Endodermal cell (in vitro differentiated cells): ENCODE measurements at regions not wholly inside any gene's neighbourhood (a gene's known extent, or its start where the extent isn't known, plus 50 kb on each side); places are given as distances from the start of the nearest gene placed in this dataset.

Experiments used
- DNase-seq: peaks from one replicate; pipeline ENCODE4 v3.0.0-alpha.2; 2017
- H3K27ac ChIP-seq: 2 replicates; pipeline ENCODE4 v1.5.1; 2013; ENCODE audit warnings: mild to moderate bottlenecking, low read depth, low read length, moderate library complexity
- H3K27me3 ChIP-seq: 2 replicates; pipeline ENCODE4 v1.6.1; 2013; ENCODE audit warnings: mild to moderate bottlenecking, low read length, moderate library complexity; ENCODE audit not compliant: insufficient read depth, control insufficient read depth, poor library complexity, severe bottlenecking
- H3K36me3 ChIP-seq: 2 replicates; pipeline ENCODE4 v1.7.0; 2013; ENCODE audit warnings: mild to moderate bottlenecking, low read length, moderate library complexity; ENCODE audit not compliant: control insufficient read depth, insufficient read depth
- H3K4me1 ChIP-seq: one replicate; pipeline ENCODE4 v1.7.0; 2013; ENCODE audit warnings: low read length; ENCODE audit not compliant: control insufficient read depth, insufficient read depth
- H3K4me3 ChIP-seq: 2 replicates; pipeline ENCODE4 v1.5.1; 2013; ENCODE audit warnings: mild to moderate bottlenecking, low read length, moderate library complexity
- H3K9ac ChIP-seq: 2 replicates; pipeline ENCODE4 v1.6.1; 2013; ENCODE audit warnings: mild to moderate bottlenecking, low read length, moderate library complexity; ENCODE audit not compliant: poor library complexity, severe bottlenecking; ENCODE audit errors: extremely low read depth
- H3K9me3 ChIP-seq: 2 replicates; pipeline ENCODE4 v1.6.1; 2013; ENCODE audit warnings: mild to moderate bottlenecking, low read length, moderate library complexity; ENCODE audit not compliant: control insufficient read depth
- H3K27ac Mint-ChIP-seq: 2 replicates; pipeline ENCODE4 v1.8.0; 2020; ENCODE audit warnings: mixed read lengths
- H3K27me3 Mint-ChIP-seq: 2 replicates; pipeline ENCODE4 v1.8.0; 2021; ENCODE audit warnings: mild to moderate bottlenecking, mixed read lengths; ENCODE audit not compliant: insufficient read depth
- H3K36me3 Mint-ChIP-seq: 2 replicates; pipeline ENCODE4 v1.8.0; 2020; ENCODE audit warnings: low read depth, mixed read lengths
- H3K4me1 Mint-ChIP-seq: 2 replicates; pipeline ENCODE4 v1.8.0; 2020; ENCODE audit warnings: mixed read lengths
- H3K4me3 Mint-ChIP-seq: 2 replicates; pipeline ENCODE4 v1.8.0; 2020; ENCODE audit warnings: mild to moderate bottlenecking, moderate library complexity, mixed read lengths
- H3K9me3 Mint-ChIP-seq: 2 replicates; pipeline ENCODE4 v1.8.0; 2020; ENCODE audit warnings: mild to moderate bottlenecking, mixed read lengths
- WGBS, 2 experiments: methylation state at CpG; one replicate each; pipeline versions ENCODE4 v1.1.5 to v1.1.7; 2013; ENCODE audit warnings: missing lambda C conversion rate in 2 of 2, mixed read lengths in 1 of 2; ENCODE audit not compliant: insufficient coverage in 1 of 2, insufficient read length in 1 of 2; 5-methylcytosine and 5-hydroxymethylcytosine counted together
- TF ChIP-seq, protein P1 (sequence below): fragments of 200-600 bp; sonication (generic); conservative IDR thresholded peaks from 2 replicates; pipeline ENCODE4 v1.5.0; 2021; ENCODE audit warnings: antibody characterized with exemption, mild to moderate bottlenecking

DNA sequence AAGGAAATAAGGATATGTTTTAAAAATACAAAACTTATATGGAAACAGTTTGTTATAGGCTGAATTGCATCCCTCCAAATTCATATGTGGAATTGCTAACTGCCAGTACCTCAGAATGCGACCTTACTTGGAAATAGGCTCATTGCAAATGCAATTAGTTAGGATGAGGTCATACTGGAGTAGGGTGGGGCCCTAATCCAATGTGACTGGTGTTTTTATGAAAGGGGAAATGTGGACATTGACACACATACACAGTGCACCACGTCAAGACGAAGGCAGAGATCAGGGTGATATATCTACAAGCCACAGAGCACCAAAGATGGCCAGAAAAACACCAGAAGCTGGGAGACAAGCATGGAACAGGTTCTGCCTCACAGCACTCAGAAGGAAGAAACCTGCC, 494.2 kb downstream of the TSN start:
- Histone ChIP-seq H3K27me3 (no peaks in the 10 kb centered on the region), H3K4me1 (no peaks in the 10 kb centered on the region), H3K9ac (no peak overlapping the region), H3K4me3 (no peak overlapping the region), H3K27ac (no peak overlapping the region), H3K9me3 (no peaks in the 10 kb centered on the region), H3K36me3 (no peaks in the 10 kb centered on the region)
- 94 to 100% methylated on average over 3 of the region's 3 CpGs for WGBS, 2 experiments
- Mint-ChIP-seq H3K4me1 (no peaks in the 10 kb centered on the region), H3K36me3 (no peaks in the 10 kb centered on the region), H3K9me3 (no peaks in the 10 kb centered on the region), H3K27ac (no peak overlapping the region), H3K27me3 (peaks cover 2% of the 10 kb centered on the region), H3K4me3 (no peak overlapping the region)
- TF ChIP-seq, protein P1, sequence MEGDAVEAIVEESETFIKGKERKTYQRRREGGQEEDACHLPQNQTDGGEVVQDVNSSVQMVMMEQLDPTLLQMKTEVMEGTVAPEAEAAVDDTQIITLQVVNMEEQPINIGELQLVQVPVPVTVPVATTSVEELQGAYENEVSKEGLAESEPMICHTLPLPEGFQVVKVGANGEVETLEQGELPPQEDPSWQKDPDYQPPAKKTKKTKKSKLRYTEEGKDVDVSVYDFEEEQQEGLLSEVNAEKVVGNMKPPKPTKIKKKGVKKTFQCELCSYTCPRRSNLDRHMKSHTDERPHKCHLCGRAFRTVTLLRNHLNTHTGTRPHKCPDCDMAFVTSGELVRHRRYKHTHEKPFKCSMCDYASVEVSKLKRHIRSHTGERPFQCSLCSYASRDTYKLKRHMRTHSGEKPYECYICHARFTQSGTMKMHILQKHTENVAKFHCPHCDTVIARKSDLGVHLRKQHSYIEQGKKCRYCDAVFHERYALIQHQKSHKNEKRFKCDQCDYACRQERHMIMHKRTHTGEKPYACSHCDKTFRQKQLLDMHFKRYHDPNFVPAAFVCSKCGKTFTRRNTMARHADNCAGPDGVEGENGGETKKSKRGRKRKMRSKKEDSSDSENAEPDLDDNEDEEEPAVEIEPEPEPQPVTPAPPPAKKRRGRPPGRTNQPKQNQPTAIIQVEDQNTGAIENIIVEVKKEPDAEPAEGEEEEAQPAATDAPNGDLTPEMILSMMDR = no peak
- DNase-seq = no peak

DNA sequence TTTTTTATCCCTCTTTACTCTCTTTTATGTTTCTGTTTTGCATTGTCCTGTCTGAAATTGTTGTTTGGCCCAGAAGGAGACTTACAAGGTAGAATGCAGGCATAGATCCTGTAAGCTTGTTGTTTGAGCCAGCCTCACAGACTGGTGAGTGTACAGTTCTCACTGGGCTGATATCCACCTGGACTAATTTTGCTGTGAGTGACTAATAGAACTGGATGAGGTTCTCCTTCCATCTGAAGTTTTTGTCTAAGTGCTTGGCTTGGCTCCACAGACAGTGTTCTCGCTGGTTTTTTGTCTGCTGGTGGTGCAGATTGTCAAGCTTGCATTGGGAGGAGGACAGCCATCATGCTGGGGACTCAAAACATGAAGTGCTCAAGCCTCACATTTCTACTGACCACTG, 495.7 kb downstream of the TSN start:
- TF ChIP-seq, protein P1 = no peak
- no peak for DNase-seq
- no peak overlapping the region for H3K4me3 Mint-ChIP-seq

DNA sequence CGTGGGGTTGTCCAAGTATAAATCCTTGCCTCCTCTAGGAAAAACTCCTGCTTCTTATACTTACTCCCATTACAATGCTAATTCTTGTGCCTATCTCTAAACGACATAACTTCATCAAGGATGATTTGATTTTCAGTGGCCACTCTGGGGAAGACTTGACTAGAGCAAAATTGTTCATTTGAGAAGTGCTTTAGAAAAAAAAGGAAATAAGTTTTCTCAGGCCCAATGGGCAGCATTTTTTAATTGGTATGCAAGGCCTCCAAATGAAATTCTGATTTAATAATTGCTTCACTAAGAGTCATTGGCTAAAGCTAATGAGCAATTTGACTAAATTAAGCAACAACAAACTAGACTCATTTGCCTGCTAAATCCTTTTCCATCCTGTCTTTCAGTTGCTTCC, 496.1 kb downstream of the TSN start:
- TF ChIP-seq, protein P1 = no peak
- Mint-ChIP-seq H3K27ac (no peak overlapping the region), H3K9me3 (no peaks in the 10 kb centered on the region), H3K36me3 (no peaks in the 10 kb centered on the region), H3K27me3 (no peaks in the 10 kb centered on the region), H3K4me3 (no peak overlapping the region), H3K4me1 (no peaks in the 10 kb centered on the region)
- no peaks in the 10 kb centered on the region for H3K4me1 ChIP-seq
- DNase-seq = no peak
- H3K4me3 ChIP-seq = no peak overlapping the region
- H3K27ac ChIP-seq = no peak overlapping the region
- no peak overlapping the region for H3K9ac ChIP-seq
- 88 to 100% methylated on average over 2 of the region's 2 CpGs for WGBS, 2 experiments
- H3K36me3 ChIP-seq = no peaks in the 10 kb centered on the region
- no peaks in the 10 kb centered on the region for H3K9me3 ChIP-seq
- no peaks in the 10 kb centered on the region for H3K27me3 ChIP-seq

More for the DNA sequence above, 495.7 kb downstream of the TSN start:
- H3K27ac ChIP-seq = no peak overlapping the region
- Mint-ChIP-seq H3K36me3 (no peaks in the 10 kb centered on the region), H3K27ac (no peak overlapping the region), H3K9me3 (no peaks in the 10 kb centered on the region), H3K4me1 (no peaks in the 10 kb centered on the region), H3K27me3 (no peaks in the 10 kb centered on the region)
- no peaks in the 10 kb centered on the region for H3K9me3 ChIP-seq
- H3K36me3 ChIP-seq = no peaks in the 10 kb centered on the region
- no peaks in the 10 kb centered on the region for H3K27me3 ChIP-seq
- no peaks in the 10 kb centered on the region for H3K4me1 ChIP-seq
- 83 to 89% methylated on average over 1 of the region's 1 CpG for WGBS, 2 experiments
- no peak overlapping the region for H3K4me3 ChIP-seq
- no peak overlapping the region for H3K9ac ChIP-seq
